ENCODE measurements at regions not wholly inside any gene's neighbourhood (a gene's known extent, or its start where the extent isn't known, plus 50 kb on each side); places are given as distances from the start of the nearest gene placed in this dataset.

GRCh38 chr6:23244300-23244699 is 674.9 kb downstream of the HDGFL1 start:
- TF ChIP-seq FOXP2 (optimal IDR thresholded peaks at IDR 0.05; ENCODE audit: control extremely low read depth, extremely low read length, insufficient read depth) (no peak), EZH2 (IDR thresholded peaks at IDR 0.05) (no peak), POLR2AphosphoS5 (IDR thresholded peaks at IDR 0.05; ENCODE audit: borderline replicate concordance, low read depth, low read length) (no peak)
